HG03064 (cell line): ENCODE measurements at regions not wholly inside any gene's neighbourhood (a gene's known extent, or its start where the extent isn't known, plus 50 kb on each side); places are given as distances from the start of the nearest gene placed in this dataset.

Experiments used
- ATAC-seq: cut with Tn5 transposase; IDR thresholded peaks from one replicate; pipeline ENCODE4 v1.9.1; 2021; ENCODE audit warnings: low read depth; ENCODE audit not compliant: unreplicated experiment

DNA sequence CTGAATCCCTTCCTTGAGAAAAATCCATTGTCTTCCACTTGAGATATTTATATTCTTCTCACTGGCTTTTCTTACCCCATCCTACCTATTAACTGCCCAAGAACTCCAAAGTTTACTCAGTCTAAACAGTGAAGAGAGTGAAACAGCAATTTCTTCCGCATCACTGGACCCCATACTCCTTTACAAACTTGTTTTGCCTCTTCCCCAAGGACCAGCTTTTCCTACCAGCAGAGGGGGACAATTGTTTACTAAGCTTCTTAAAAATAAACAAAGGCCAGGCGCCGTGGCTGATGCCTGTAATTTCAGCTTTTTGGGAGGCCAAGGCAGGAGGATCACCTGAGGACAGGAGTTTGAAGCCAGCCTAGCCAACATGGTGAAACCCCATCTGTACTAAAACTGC lies 52.0 kb downstream of the LRATD1 start:
- no peak for ATAC-seq

DNA sequence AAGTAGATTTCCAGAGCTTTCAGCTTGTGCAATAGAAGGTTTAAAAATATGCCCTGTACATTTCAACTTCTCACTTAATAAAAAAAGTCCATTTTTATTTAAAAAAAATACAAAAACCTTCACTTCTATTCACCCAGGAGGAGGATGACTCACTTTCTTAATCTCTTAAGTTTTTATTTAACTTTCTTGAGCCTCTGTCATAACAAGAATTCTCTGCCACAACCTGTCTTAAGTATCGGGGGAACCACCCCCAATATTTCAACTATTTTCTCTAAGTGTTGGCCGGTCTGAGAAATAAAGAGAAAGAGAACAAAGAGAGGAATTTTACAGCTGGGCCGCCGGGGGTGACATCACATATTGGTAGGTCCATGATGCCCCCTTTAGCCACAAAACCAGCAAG lies 58.4 kb downstream of the LRATD1 start:
- no peak for ATAC-seq

DNA sequence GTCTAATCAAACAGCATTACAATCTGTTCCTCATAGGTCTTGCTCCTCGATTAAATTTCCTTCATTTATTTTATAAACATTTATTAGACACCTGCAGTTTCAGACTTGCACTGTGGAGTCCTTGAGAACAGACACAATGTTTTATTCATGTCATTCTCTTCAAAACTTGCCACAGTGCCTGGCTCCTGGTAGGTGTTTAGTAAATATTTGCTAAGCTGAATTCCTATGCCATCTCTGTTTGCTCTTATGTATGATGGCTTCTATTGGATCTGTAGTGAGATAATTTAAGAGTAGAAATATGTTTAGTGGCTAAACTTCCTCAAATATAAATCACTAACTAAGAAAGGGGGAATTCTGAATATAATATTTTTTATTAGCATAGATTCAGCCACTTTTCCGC lies 61.4 kb downstream of the LRATD1 start:
- ATAC-seq = no peak

DNA sequence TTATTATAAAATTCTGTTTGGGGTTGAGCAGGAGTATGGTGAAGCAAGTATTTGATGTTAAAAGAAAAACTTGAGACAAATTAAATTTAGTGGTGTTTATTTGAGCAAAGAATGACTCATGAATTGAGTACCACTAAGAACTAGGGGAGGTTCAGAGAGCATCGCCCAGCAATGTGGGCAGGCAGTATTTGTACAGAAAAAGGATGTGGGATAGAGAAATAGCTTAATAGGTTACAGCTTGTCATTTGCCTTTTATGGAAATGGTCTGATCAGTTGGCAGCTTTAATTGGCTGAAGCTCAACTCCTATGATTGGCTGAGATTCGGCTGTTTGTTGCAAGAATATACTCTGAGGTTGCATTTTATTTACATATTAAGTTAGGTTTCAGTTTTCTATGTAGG lies 68.2 kb downstream of the LRATD1 start:
- no peak for ATAC-seq

DNA sequence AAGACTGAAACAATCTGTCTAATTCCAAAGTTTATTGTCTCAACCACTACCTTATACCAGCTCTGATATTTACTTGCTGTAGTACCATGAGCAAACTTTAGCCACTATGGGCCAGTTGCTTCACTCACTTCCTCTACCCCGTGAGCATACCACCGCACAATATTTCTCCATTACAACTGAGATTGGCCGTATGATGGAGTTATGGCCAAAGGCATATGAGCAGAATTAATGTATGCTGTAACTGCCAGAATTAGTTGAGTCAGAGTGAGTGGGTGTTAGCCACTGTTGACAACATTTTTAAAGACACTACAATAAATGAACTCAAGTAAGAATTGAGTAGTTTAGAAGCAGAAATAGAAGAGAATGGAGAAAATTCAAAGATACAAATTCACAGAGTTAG lies 69.7 kb downstream of the LRATD1 start:
- no peak for ATAC-seq

DNA sequence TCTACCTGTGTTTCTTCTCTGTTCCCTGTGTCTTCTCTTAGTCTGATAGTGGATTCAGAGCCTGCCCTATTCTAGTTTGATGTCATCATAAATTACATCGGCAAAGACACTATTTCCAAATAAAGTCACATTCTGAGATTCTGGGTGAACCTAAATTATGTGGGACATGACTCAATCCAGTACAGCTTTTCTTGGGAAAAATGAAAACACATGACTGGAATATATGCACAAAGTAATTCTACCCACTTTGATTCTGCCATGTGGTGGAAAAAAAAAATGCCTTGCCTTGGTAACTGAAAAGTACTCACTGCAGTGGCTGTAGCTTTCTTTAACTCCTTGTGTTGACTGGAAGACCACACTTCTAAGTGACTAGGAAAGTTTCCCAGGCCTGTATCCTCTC lies 73.7 kb downstream of the LRATD1 start:
- ATAC-seq = no peak

DNA sequence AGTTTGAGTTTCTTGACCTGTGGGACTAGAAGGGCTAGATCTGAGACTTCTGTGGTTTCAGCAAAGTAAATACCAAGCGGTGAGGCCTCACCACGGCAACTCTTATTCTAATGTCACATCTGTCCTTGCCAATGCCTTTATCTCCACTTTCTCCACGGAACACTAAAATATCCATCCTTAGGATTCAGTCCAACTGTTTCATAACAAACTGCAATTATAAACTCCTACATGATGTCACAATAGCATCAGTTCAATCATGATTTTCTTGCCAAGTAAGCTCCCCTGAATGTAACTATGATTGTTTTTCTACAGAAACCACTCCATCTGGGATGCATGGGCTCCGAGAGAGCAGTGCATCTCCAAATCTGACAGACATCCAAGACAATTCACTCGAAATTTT lies 79.6 kb downstream of the LRATD1 start:
- ATAC-seq = no peak

DNA sequence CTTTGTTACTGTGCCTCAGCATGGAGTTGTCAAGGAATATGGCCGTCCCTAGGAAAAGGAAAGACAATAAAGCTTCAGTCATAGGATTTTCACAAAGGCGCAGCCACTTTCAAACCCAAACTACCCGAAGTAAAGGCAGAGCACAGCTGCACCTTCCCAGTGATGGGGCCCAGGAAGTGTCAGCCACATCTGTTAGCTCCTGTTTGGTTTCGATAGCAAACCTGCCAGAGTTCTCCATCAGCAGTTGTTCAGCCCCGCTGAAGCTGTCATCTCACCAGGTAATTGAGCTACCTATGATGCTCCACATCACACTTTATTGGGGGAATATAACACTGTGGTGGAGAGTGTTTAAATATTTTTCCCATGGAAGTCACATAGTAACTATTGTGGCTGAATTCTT lies 80.7 kb downstream of the LRATD1 start:
- ATAC-seq = no peak

DNA sequence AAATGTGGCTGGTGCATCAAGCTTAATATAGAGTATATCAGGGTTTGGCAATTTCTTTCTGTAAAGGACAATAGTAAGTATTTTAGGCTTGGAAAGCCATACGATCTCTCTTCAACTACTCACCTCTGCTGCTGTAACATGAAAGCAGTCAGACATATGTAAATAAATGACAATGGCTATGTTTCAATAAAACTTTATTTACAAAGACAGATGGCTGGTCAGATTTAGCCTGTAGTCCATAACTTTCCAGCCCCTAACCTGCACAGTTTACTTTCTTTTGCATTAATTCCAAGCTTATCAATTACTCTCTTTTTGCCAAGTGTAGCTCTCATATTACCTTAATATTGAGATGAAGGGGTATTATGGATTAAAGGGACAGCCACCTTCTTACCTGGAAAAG lies 83.1 kb downstream of the LRATD1 start:
- ATAC-seq = no peak

DNA sequence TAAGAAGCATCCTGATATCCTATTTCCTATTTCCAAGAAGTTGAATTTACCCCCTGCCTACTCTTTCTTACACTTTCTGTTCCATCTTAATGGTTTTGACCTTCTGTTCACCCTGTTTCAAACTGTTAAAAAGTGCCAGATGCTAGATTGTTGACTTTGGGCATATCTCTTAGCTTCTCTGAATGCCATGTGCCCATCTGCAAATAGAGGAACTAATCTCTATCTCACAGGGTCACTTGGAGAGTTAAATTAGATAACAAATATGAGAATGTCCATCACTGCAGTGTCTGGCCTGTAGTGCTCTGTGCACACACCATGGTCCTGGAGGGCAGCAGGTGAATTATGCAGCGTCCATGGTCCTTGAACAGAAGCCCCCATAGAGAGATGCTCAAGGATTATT lies 83.8 kb downstream of the LRATD1 start:
- ATAC-seq = no peak

DNA sequence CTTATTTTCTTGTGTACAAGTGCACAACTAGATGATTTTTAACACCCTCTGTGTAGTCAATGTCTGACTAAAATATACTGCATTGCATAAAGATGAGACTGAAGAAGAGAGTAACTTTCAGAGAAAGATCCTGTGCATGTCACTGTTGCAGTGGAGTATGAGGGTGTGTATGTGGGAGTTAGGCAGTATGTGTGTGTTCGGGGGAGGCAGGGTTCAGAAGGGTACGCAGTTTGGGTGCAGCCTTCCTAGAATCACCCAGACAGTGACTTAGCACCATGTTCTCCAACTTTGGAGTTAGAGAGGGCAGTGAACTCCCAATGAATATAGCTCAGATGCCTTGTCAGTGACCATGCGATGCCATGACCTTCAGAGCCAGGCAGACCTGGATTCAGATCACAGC lies 84.6 kb downstream of the LRATD1 start:
- ATAC-seq = no peak

DNA sequence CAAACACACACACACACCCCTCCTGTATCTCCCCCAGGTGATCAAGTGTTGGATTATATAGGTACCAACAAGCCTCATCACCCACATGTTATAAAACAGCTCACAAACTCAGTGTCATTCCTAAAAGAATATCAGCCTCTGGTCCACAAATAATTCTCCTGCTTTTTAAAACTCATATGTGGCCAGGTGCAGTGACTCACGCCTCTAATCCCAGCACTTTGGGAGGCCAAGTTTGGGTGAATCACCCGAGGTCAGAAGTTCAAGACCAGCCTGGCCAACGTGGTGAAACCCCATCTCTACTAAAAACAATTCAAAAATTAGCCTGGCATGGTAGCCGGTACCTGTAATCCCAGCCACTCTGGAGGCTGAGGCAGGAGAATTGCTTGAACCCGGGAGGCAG lies 87.8 kb downstream of the LRATD1 start:
- no peak for ATAC-seq

DNA sequence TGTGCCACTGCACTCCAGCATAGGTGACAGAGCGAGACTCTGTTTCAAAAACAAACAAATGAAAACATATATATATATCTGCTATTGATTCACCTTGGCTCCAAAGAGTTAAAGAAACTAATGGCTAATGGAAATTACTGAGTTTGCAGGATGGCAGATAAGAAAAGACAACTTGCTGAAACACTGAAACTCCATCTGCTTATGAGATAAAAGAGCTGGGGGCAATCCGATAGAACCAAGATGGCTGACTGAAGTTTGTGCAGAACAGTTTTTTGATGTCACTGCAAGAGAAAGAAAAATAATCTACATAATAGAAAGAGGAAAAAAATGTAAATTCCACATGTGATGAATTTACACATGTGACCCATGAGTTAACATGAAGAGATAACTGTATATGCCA lies 88.2 kb downstream of the LRATD1 start:
- no peak for ATAC-seq

DNA sequence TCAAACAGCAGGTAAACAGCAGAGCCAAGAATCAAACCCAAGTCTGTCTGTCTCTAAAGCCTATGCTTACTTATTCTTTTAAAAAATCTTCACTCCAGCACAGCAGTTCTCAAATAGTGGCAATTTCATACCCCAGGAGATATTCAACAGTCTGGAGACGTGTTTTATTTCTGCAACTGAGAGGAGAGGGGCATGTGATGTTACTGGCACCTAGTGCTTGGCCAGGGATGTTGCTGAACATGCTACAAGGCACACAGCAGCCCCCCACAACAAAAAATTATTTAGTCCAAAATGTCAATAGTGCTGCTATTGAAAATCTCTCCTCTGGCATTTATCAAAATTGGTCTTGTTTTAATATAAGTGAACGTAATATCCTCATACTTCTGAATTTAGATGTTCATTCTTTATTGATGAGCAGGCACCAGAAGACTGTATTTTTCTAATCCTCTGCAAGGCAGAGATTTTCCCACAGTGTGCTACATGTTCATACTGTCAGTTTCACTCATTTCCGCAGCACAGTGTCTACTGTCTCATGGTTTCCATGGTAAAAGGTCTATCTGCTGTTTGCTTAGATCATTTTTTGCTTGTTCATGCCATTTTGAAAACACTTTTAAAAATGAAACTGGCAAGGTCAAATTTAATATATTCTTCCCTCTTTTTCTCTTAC lies 90.5 kb downstream of the LRATD1 start:
- no peak for ATAC-seq

DNA sequence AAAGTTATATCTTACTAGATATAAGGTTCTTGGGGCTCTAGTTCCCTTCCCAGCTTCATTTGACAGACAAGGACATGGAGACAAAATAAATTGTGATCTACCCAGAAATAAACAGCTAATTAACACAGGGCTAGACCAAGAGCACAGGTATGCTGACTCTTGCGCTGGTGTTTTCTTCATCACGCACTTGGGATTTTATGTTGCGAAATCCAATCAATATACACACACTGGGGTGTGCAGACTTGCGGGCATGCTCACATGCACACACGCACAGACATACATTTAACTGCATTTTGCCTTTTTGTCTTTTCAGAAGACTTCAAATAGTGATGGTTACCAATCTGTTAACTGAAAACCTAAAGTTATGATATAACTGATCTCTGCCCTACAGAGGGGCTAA lies 91.2 kb downstream of the LRATD1 start:
- no peak for ATAC-seq

DNA sequence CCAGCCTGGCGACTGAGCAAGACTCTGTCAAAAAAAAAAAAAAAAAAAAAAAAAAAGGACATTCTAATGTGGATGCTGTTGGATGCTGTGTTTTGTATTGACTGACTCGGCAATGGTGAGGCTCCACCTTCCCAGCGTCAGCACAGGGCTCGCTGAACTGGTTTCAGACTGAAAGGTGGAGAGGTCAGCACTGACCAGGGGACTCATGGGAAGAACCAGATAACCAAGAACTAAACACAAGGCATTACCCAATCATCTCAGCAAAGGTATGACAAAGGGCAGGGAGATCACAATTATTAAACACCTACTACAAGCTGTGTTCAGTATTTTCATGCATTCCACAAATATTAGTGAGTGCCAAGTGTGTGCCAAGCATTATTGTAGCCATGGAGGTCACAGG lies 103.2 kb downstream of the LRATD1 start:
- ATAC-seq = no peak

DNA sequence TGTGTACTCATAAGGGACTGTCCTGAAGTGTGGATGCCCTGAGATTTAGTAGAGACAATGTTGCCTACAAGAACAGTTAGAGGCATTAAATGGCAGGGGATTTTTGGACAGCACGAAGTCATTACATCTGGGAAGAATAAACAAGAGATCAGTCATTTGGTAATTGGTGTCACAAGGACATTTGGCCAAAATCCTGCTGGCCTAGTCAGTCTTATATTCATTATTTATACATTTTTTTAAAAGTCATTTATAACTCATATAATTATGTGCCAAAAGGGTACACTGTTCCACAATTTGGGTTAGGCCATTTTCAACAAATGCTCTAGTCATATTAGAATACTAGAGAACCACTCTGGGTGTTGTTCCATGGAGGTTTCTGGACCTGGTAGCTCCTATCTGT lies 104.7 kb downstream of the LRATD1 start:
- no peak for ATAC-seq

DNA sequence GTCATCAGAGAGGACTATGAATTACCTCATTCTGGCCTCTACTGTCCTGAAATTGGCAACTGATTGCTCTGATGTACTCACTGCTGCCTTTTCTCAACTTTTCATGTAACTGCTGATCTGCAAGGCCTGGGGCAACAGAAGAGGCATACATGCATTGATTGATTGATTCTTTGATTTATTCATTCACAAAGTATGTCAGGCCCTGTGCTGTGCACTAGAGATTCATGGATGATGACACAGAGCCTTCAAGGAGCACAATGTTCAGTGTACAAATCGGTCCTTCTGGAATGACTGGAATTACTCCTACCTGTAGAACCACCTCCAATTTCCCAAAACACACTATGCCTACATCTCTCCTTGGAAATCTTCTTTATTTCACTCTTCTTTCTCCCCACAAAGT lies 111.3 kb downstream of the LRATD1 start:
- ATAC-seq = no peak

DNA sequence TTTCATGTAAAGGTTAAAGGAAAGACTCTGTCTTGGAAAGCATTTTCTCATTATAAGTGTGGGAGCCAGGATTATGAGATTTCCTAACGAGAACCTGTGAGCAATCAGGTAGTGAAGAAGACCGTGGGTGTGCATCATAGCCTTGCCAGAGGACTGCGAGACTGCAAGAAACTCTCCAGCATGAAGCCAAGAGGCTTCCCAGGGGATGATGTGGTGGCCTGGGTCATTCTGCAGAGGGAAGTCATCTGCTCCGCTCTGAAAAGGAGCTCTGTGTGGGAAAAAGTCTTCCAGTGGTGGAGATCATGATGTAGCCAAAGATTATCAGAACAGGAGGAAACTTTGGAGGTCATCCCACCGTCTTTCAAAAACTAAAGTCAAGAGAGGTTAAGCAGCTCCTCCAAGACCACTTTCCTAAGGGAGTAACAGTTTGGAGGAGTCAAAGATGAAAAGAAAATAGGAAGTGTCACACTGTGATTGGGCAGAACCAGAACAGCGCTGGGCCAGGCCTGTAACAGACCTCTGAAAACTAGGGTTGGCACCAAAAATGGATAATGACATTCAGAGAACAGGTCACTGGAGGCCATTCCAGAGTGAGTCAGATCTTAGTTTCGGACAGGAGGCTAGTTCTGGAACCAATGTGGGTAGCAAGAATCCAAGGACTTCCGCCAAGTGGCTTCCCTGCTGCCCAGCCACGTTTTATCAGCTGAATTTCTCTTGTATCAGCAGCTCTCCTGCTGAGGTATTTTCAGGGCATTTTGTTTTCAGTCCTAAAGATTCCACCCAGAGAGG lies 113.0 kb downstream of the LRATD1 start:
- ATAC-seq = no peak

DNA sequence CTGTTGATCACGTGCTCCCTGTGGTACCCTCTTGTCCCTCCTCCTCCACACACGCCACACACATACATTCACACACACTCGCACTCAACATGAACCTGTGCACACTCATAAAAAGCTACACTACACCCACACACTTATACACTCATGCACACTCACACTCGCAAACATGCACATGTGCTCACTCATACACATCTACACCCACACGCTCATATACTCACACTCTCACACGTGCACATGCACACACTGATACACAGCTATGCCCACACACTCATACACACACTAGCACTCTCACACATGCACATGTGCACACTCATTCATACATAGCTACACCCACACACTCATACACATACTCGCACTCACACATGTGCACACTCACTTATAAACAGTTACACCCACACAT lies 113.6 kb downstream of the LRATD1 start:
- ATAC-seq = no peak

DNA sequence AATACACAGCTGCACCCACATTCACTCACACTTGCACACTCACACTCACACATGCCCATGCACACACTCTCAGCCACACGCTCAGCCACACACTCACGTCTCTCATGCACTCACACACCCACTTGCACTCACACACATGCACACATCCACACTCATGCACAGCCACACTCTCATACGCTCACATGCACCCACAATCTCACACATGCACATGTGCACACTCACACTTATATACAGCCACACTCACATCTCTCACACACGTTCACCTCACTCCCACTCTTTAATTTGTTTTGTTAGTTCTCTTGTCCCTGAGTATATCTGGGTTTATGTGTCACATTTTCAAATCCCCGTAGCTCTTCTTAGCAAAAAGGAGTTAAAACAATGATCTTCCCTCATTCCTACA lies 114.9 kb downstream of the LRATD1 start:
- no peak for ATAC-seq

DNA sequence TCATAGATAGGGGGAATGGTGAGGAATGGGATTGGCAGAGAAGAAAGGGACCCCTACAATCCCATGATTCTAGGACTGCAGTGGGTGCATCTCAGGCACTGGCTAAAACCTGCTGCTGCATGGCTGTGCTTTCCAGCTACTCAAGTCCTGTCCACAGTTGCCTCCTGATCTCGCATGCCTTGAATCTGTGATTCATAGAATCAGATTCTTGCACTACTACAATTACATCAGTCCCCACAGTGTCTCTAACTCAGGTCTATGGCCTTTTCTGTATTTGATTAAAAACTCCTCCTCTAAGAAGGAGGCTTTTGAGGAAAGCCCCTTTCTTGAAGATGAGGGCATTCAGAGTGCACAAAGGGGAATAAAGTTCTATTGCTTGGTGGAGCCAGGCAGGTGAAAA lies 117.4 kb downstream of the LRATD1 start:
- ATAC-seq = no peak
